NCI-H82 treated with DMSO at 0.1 percent for 48 hours (cell line): ENCODE measurements at regions not wholly inside any gene's neighbourhood (a gene's known extent, or its start where the extent isn't known, plus 50 kb on each side); places are given as distances from the start of the nearest gene placed in this dataset.

Source experiments
- DNase-seq: peaks from one replicate; lab custom pipeline; 2025; ENCODE audit not compliant: unreplicated experiment; lab: John Stamatoyannopoulos, UW

DNA sequence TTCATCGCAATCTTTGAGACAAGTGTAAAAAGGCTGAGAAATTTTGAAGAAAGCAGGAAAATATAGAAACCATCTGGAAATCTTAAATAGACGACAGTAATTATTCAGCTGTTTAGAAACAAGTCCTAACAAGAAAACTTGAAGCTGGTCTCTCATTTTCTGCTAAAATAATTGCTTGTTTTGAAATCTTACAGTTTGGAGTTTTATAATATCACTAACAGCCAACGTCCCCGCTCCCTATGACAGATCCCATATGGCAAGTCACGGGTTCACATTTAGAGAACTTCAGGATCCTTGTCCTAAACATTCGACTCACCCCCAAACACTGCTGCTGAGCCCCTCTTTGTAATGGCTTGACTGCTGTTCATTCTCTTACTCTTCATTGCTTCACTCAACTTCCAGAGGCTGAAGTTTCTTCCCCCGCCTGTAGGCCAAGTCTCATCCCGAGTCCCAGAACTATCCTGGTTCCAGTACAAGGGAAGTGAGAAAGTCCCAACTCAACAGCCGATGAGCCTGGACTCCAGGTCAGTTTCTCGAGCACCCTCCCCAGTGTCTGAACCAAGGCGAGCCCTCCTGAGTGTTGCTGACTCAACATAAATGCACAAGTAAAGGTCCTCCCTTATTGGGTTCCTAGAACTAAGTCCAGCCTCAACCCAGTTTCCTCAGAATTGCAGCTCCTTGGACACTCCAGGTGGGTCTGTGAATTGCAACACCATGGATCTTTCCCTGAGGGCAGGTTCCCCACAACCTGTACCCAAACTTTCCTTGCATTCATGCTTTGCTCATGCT lies 93.4 kb upstream of the BACE2 start:
- no peak for DNase-seq

- no peak for DNase-seq
Observed at GRCh38 chr21:41075656-41076055, 92.3 kb upstream of the BACE2 start.

DNA sequence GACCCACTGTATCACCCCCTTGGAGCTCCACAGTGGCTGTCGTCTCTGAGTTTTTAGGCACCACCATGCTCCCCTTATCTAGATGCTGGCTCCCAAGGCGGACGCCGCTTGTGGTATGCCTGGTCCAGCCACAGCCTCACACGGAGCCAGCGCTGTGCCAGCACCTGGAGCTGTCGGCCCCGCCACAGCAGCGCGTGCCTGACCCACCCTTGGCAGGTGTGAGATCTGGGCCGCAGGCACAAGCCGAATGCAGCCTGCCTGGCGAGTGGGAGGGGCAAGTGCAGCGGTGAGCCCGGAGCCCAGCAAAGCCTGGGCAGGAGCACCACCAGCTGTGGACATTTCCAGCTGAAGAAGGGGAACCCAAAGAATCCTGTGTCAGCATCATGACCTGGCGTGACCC lies 91.9 kb upstream of the BACE2 start:
- DNase-seq: no peak

- no peak for DNase-seq
Observed at GRCh38 chr21:41079159-41079558, 88.8 kb upstream of the BACE2 start.

GRCh38 chr21:41080485-41081121 lies 87.4 kb upstream of the BACE2 start:
- DNase-seq: no peak

DNA sequence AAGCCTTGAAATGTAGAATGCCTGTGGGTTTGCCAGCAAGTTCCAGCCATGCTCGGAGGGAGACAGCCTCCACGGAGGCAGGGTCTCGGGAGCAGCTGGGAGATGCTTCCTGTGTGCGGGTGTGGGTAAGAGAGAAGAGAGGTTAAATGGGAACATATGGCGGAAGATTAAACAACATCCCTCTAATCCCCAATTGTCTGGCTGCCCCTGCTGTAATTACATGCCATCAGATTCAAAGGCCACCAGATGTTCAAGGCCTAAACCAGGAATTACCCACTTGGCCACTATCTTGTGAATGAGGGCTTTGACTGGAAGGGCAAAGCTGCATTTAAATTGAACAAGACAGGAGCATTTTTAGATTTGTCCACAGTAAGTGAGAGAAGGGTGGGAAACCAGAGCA lies 81.4 kb upstream of the BACE2 start:
- DNase-seq: peak; percentile 98

GRCh38 chr21:41090981-41091380 lies 77.0 kb upstream of the BACE2 start:
- no peak for DNase-seq

DNA sequence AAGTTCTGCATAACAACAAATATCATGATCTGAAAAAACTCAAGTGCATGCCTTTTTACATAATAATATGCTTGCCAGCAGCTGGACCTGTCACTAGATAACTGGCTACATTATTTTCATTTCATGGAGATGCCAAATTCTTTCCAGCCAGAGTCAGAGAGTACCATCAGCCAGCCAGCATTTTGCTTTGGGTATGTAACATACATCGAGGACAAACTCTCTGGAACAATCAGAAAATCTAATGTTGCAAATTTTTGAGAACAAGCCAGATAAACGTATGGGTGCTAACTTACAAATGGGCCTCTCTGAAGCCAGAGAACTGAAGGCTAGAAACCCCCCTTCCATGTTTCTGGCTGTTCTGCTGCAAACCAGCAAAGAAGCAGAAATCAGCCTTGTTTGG lies 76.3 kb upstream of the BACE2 start:
- DNase-seq: no peak

DNA sequence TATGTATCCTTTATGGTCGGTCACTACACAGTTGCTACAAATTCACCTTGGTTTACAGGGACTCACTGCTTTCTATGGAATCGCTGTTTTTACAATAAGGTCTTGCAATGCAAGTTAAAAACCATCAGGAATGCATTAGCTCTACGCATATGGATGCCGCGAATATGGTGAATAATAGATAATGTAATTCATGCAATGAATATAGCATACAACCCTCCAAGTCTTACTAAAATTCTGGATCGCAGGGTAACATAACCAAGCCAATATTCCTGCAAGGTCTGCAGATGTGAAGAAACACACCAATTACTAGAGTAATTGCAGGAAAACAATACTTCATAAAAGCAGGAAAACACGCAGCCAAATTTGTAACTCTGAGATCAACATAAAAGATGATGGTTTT lies 75.6 kb upstream of the BACE2 start:
- no peak for DNase-seq

DNA sequence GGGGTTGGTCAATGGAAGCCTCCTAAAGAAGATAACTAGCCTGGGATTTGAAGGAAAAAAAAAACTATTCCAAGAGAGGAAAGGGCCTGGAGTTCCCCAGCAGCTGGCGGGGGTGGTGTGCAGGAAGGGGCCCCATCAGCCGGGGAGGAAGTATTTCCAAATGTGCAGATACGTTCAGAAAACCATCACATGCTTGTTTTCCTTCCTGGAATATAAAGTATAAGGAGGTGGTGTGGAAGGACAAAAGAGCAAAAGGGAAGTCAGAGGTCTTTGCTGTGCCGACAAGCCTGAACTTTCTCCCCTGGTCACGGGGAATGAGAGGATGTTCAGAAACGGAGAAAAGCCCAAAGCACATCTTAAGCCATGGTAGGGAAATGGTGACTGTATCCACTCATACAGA lies 72.0 kb upstream of the BACE2 start:
- DNase-seq: no peak

GRCh38 chr21:41098076-41098475 lies 69.9 kb upstream of the BACE2 start:
- DNase-seq: no peak

GRCh38 chr21:41098481-41099042 lies 69.4 kb upstream of the BACE2 start:
- no peak for DNase-seq

DNA sequence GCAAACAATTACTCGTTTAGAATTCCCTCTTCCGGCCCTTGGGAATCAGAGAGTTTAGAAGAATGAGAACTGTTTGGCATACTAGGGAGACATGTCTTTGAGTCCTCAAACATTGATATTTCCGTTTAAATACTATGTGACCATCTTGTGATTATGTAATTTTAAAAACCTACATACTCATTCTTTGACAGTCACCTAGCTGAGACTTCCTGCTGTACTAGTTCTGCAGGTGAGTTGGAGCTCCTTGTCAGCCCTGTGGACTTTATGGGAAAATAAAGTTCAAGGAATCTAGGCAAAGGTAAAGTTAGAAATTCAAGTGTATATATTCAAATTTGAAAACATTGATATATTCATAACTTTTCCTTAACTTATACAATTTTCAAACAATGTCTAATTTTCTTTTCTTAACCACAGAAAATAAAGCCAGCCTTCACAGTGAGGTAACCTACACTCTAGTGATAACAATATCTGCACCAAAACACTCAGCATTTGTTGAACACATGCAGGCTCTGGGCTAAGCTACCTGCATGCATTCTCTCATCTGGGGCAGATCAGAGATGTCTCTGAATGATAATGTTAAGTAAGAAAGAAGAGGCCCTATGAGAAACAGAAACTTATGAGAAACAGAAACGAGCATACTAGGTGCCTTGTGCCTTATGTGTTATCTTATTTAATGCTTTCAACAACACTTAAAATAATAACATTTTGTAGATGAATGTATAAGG lies 67.0 kb upstream of the BACE2 start:
- no peak for DNase-seq

DNA sequence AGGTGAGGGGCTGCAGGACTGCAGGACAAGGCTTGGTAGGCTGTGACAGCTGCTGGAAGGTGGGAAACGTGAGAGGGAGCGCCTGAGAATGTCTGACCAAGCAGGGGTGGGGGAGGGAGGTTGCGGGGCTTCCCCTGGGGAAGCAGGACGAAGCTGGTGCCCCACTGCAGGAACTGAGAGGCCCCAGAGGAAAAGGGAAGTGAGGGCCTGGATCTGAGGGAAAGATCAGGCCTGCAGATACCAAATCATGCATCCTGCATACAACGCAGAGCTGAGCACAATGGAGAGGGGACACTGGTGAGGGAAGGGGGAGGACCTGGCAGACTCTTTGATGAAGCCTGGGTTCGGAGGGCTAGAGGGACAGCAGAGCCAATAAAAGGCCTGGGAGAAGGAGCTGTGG lies 65.7 kb upstream of the BACE2 start:
- DNase-seq: no peak

DNA sequence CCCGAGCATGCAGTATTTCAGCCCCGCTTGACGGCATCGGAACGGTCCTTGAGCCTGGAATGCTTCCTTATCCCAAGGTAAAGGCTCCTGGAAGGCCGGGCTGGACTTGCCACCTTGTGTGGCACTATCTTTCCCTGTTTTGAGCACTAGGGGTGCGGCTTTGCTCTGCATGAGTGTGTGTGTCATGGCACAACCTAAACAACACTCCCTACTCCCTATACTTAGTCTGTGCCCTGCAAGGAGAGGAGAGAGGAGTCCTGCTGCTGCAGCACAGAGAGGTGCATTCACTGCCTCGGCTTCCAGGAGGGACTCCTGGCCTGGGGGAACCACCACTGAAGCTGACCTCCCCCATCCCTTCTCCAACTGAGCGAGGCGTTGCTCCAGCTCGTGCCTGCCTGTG lies 60.4 kb upstream of the BACE2 start:
- DNase-seq: no peak

- no peak for DNase-seq
Observed at GRCh38 chr21:41108668-41109585, 59.0 kb upstream of the BACE2 start.

DNA sequence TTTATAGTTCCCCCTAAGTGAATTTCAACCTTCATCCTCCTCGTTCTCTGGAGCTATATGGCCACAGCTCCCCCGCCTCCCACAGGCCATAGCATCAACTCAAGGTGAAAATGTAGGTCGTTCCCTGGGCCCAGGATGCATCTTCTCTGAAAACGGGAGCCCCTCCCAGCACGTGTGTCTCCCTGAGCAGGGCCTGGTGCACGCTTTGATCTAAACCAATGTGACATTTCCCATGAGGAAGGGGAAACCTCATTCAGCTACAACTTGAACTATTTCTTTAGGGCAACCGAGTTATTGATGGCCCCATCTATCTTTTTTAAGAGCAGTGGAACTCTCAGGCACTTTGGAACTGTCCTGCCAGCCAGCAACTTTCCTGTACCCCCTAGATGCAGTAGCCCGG lies 57.8 kb upstream of the BACE2 start:
- no peak for DNase-seq

GRCh38 chr21:41110664-41111063 lies 57.3 kb upstream of the BACE2 start:
- no peak for DNase-seq

GRCh38 chr21:41111681-41112080 lies 56.3 kb upstream of the BACE2 start:
- DNase-seq: no peak

- no peak for DNase-seq
Observed at GRCh38 chr21:41112740-41113692, 54.9 kb upstream of the BACE2 start.
